ENCODE measurements at regions not wholly inside any gene's neighbourhood (a gene's known extent, or its start where the extent isn't known, plus 50 kb on each side); places are given as distances from the start of the nearest gene placed in this dataset.
"Not testable (repeated sequence)": the region's sequence is repeated elsewhere in the genome, so short reads cannot be mapped to it uniquely, and the experiment has no call there.

GRCh38 chr15:44856284-44856683 lies 100.2 kb upstream of the TERB2 start:
- H3K9me3 Mint-ChIP-seq; H3K27ac ChIP-seq (ENCODE audit: low read length); H3K27me3 ChIP-seq (replicated peaks in 1 of 2; ENCODE audit: control insufficient read depth in 2 of 2, extremely low read depth in 1 of 2, insufficient read depth in 2 of 2, low read length in 1 of 2); H3K36me3 ChIP-seq (ENCODE audit: control insufficient read depth in 2 of 2, extremely low read depth in 1 of 2, insufficient read depth in 1 of 2, low read length in 1 of 2); H3K4me1 ChIP-seq (ENCODE audit: control insufficient read depth in 1 of 2, extremely low read depth in 1 of 2, insufficient read depth in 2 of 2, low read length in 2 of 2); H3K27ac Mint-ChIP-seq; H3K4me3 Mint-ChIP-seq; CTCF ChIA-PET; H3K9me3 ChIP-seq; H3K36me3 Mint-ChIP-seq; DNase-seq; POLR2A ChIA-PET; ATAC-seq (replicated peaks in 1 of 4); H3K27me3 Mint-ChIP-seq; H3K4me3 ChIP-seq (ENCODE audit: control insufficient read depth in 1 of 2, extremely low read depth in 1 of 2, low read length in 1 of 2): not testable (repeated sequence)
- WGBS (ENCODE audit: insufficient coverage): no CpG with 5 or more reads among the region's 3 CpGs
- H3K4me1 Mint-ChIP-seq: peaks cover 5 to 10% (median 7%) of the 10 kb centered on the region in 3 donors

GRCh38 chr15:44857164-44857710 lies 99.2 kb upstream of the TERB2 start:
- H3K9me3 ChIP-seq; POLR2A ChIA-PET; H3K36me3 ChIP-seq (ENCODE audit: control insufficient read depth in 2 of 2, extremely low read depth in 1 of 2, insufficient read depth in 1 of 2, low read length in 1 of 2); CTCF ChIA-PET; H3K36me3 Mint-ChIP-seq; H3K4me1 ChIP-seq (ENCODE audit: control insufficient read depth in 1 of 2, extremely low read depth in 1 of 2, insufficient read depth in 2 of 2, low read length in 2 of 2); H3K27ac Mint-ChIP-seq; H3K4me3 Mint-ChIP-seq; DNase-seq; H3K4me3 ChIP-seq (ENCODE audit: control insufficient read depth in 1 of 2, extremely low read depth in 1 of 2, low read length in 1 of 2); ATAC-seq (replicated peaks in 1 of 4); H3K27me3 Mint-ChIP-seq; H3K9me3 Mint-ChIP-seq; H3K27me3 ChIP-seq (replicated peaks in 1 of 2; ENCODE audit: control insufficient read depth in 2 of 2, extremely low read depth in 1 of 2, insufficient read depth in 2 of 2, low read length in 1 of 2); H3K27ac ChIP-seq (ENCODE audit: low read length): not testable (repeated sequence)
- WGBS (ENCODE audit: insufficient coverage): no CpG with 5 or more reads among the region's 3 CpGs
- H3K4me1 Mint-ChIP-seq: peaks cover 5 to 10% (median 7%) of the 10 kb centered on the region in 3 donors

- H3K9me3 Mint-ChIP-seq; H3K27me3 Mint-ChIP-seq; POLR2A ChIA-PET; H3K36me3 Mint-ChIP-seq; H3K36me3 ChIP-seq (ENCODE audit: control insufficient read depth in 2 of 2, extremely low read depth in 1 of 2, insufficient read depth in 1 of 2, low read length in 1 of 2); H3K4me1 Mint-ChIP-seq; CTCF ChIA-PET; H3K27me3 ChIP-seq (replicated peaks in 1 of 2; ENCODE audit: control insufficient read depth in 2 of 2, extremely low read depth in 1 of 2, insufficient read depth in 2 of 2, low read length in 1 of 2); ATAC-seq (replicated peaks in 1 of 4); H3K4me3 Mint-ChIP-seq; H3K9me3 ChIP-seq; DNase-seq; H3K4me1 ChIP-seq (ENCODE audit: control insufficient read depth in 1 of 2, extremely low read depth in 1 of 2, insufficient read depth in 2 of 2, low read length in 2 of 2); H3K27ac Mint-ChIP-seq; H3K4me3 ChIP-seq (ENCODE audit: control insufficient read depth in 1 of 2, extremely low read depth in 1 of 2, low read length in 1 of 2); H3K27ac ChIP-seq (ENCODE audit: low read length): not testable (repeated sequence)
- no CpG with 5 or more reads among the region's 2 CpGs for WGBS (ENCODE audit: insufficient coverage)
These were observed 97.4 kb upstream of the TERB2 start for GRCh38 chr15:44859088-44859487.

- POLR2A ChIA-PET; H3K27ac ChIP-seq (ENCODE audit: low read length); H3K27me3 Mint-ChIP-seq; DNase-seq; H3K4me3 Mint-ChIP-seq; H3K4me3 ChIP-seq (ENCODE audit: control insufficient read depth in 1 of 2, extremely low read depth in 1 of 2, low read length in 1 of 2); H3K9me3 ChIP-seq; H3K27ac Mint-ChIP-seq; H3K9me3 Mint-ChIP-seq; ATAC-seq (replicated peaks in 1 of 4); H3K36me3 Mint-ChIP-seq; H3K36me3 ChIP-seq (ENCODE audit: control insufficient read depth in 2 of 2, extremely low read depth in 1 of 2, insufficient read depth in 1 of 2, low read length in 1 of 2); H3K27me3 ChIP-seq (replicated peaks in 1 of 2; ENCODE audit: control insufficient read depth in 2 of 2, extremely low read depth in 1 of 2, insufficient read depth in 2 of 2, low read length in 1 of 2); H3K4me1 ChIP-seq (ENCODE audit: control insufficient read depth in 1 of 2, extremely low read depth in 1 of 2, insufficient read depth in 2 of 2, low read length in 2 of 2); H3K4me1 Mint-ChIP-seq; CTCF ChIA-PET: not testable (repeated sequence)
- no CpG with 5 or more reads among the region's 2 CpGs for WGBS (ENCODE audit: insufficient coverage)
These were observed 96.3 kb upstream of the TERB2 start for GRCh38 chr15:44860168-44860567.

GRCh38 chr15:44861439-44861910 lies 95.0 kb upstream of the TERB2 start:
- Mint-ChIP-seq H3K27me3 (peaks cover under 1 to 8% of the 10 kb centered on the region in 2 donors), H3K4me1 (no peaks in the 10 kb centered on the region), H3K4me3 (no peak overlapping the region), H3K36me3 (no peaks in the 10 kb centered on the region), H3K9me3 (peaks cover 0 to 3% (median 0%) of the 10 kb centered on the region in 3 donors), H3K27ac (no peak overlapping the region)
- no peaks in the 10 kb centered on the region for H3K9me3 ChIP-seq
- no peaks in the 10 kb centered on the region for H3K36me3 ChIP-seq (ENCODE audit: control insufficient read depth in 2 of 2, extremely low read depth in 1 of 2, insufficient read depth in 1 of 2, low read length in 1 of 2)
- 100% methylated on average over 3 of the region's 14 CpGs for WGBS (ENCODE audit: insufficient coverage)
- POLR2A ChIA-PET: no interaction called here
- H3K27ac ChIP-seq (ENCODE audit: low read length): no peak overlapping the region
- ATAC-seq (replicated peaks in 1 of 4) (no peak), DNase-seq (no peak)
- CTCF ChIA-PET: no interaction called here
- peaks cover 0 to 3% of the 10 kb centered on the region in 2 experiments for H3K27me3 ChIP-seq (replicated peaks in 1 of 2; ENCODE audit: control insufficient read depth in 2 of 2, extremely low read depth in 1 of 2, insufficient read depth in 2 of 2, low read length in 1 of 2)
- no peaks in the 10 kb centered on the region for H3K4me1 ChIP-seq (ENCODE audit: control insufficient read depth in 1 of 2, extremely low read depth in 1 of 2, insufficient read depth in 2 of 2, low read length in 2 of 2)
- H3K4me3 ChIP-seq (ENCODE audit: control insufficient read depth in 1 of 2, extremely low read depth in 1 of 2, low read length in 1 of 2): no peak overlapping the region

GRCh38 chr15:44861917-44862316 lies 94.6 kb upstream of the TERB2 start:
- no peak overlapping the region for H3K4me3 Mint-ChIP-seq

GRCh38 chr15:44862866-44863265 lies 93.6 kb upstream of the TERB2 start:
- not testable (repeated sequence) for H3K4me3 Mint-ChIP-seq; H3K4me1 Mint-ChIP-seq; ATAC-seq (replicated peaks in 1 of 4); H3K36me3 Mint-ChIP-seq; H3K4me3 ChIP-seq (ENCODE audit: control insufficient read depth in 1 of 2, extremely low read depth in 1 of 2, low read length in 1 of 2); H3K27me3 ChIP-seq (replicated peaks in 1 of 2; ENCODE audit: control insufficient read depth in 2 of 2, extremely low read depth in 1 of 2, insufficient read depth in 2 of 2, low read length in 1 of 2); H3K9me3 Mint-ChIP-seq; DNase-seq; H3K27ac ChIP-seq (ENCODE audit: low read length); H3K4me1 ChIP-seq (ENCODE audit: control insufficient read depth in 1 of 2, extremely low read depth in 1 of 2, insufficient read depth in 2 of 2, low read length in 2 of 2); H3K36me3 ChIP-seq (ENCODE audit: control insufficient read depth in 2 of 2, extremely low read depth in 1 of 2, insufficient read depth in 1 of 2, low read length in 1 of 2); H3K27ac Mint-ChIP-seq; H3K9me3 ChIP-seq
- ChIA-PET POLR2A (interaction anchor here (0.5 to 0.6 kb wide), 2 partner anchors 88 to 314 kb away, joined by 6 to 15 read pairs; no protein-coding TSS in a partner anchor), CTCF (interaction anchor here in 1 of 2 donors (0.6 kb wide), 1 partner anchor 34 kb away, joined by 7 read pairs; no protein-coding TSS in a partner anchor)
- peaks cover 8 to 14% of the 10 kb centered on the region in 2 donors for H3K27me3 Mint-ChIP-seq
- no CpG with 5 or more reads among the region's 1 CpG for WGBS (ENCODE audit: insufficient coverage)

More at GRCh38 chr15:44861917-44862316, 94.6 kb upstream of the TERB2 start:
- no peaks in the 10 kb centered on the region for H3K36me3 ChIP-seq (ENCODE audit: control insufficient read depth in 2 of 2, extremely low read depth in 1 of 2, insufficient read depth in 1 of 2, low read length in 1 of 2)
- ChIA-PET POLR2A (no interaction called here), CTCF (no interaction called here)
- no peak overlapping the region for H3K27ac Mint-ChIP-seq
- H3K4me1 ChIP-seq (ENCODE audit: control insufficient read depth in 1 of 2, extremely low read depth in 1 of 2, insufficient read depth in 2 of 2, low read length in 2 of 2): no peaks in the 10 kb centered on the region
- WGBS (ENCODE audit: insufficient coverage): 80% methylated on average over 1 of the region's 6 CpGs
- no peak overlapping the region for H3K4me3 ChIP-seq (ENCODE audit: control insufficient read depth in 1 of 2, extremely low read depth in 1 of 2, low read length in 1 of 2)
- peaks cover 0 to 3% (median 0%) of the 10 kb centered on the region in 3 donors for H3K9me3 Mint-ChIP-seq
- DNase-seq (no peak), ATAC-seq (replicated peaks in 1 of 4) (no peak)
- H3K27ac ChIP-seq (ENCODE audit: low read length): no peak overlapping the region
- H3K4me1 Mint-ChIP-seq: no peaks in the 10 kb centered on the region
- no peaks in the 10 kb centered on the region for H3K36me3 Mint-ChIP-seq
- H3K27me3 ChIP-seq (replicated peaks in 1 of 2; ENCODE audit: control insufficient read depth in 2 of 2, extremely low read depth in 1 of 2, insufficient read depth in 2 of 2, low read length in 1 of 2): peaks cover 0 to 3% of the 10 kb centered on the region in 2 experiments
- peaks cover 4 to 13% of the 10 kb centered on the region in 2 donors for H3K27me3 Mint-ChIP-seq
- H3K9me3 ChIP-seq: no peaks in the 10 kb centered on the region
